Hematopoietic multipotent progenitor cell (in vitro differentiated cells): ENCODE measurements at regions not wholly inside any gene's neighbourhood (a gene's known extent, or its start where the extent isn't known, plus 50 kb on each side); places are given as distances from the start of the nearest gene placed in this dataset.

Source experiments
- DNase-seq, 3 donors: peaks; one replicate each; pipeline ENCODE4 v3.0.0-alpha.2; 2011 to 2015; ENCODE audit warnings: low read depth in 2 of 3, low spot score in 2 of 3

GRCh38 chr7:22627136-22627535 is 99.9 kb upstream of the IL6 start:
- no peak for DNase-seq

GRCh38 chr7:22625251-22625650 is 101.7 kb upstream of the IL6 start:
- DNase-seq = no peak

- no peak for DNase-seq
These were observed 102.2 kb upstream of the IL6 start for GRCh38 chr7:22624781-22625180.

- DNase-seq = no peak
These were observed 104.7 kb upstream of the IL6 start for GRCh38 chr7:22622116-22622785.

GRCh38 chr7:22618528-22618927 is 108.5 kb upstream of the IL6 start:
- no peak for DNase-seq

- no peak for DNase-seq
These were observed 109.8 kb upstream of the IL6 start for GRCh38 chr7:22617166-22617565.

- DNase-seq = no peak
These were observed 113.5 kb upstream of the IL6 start for GRCh38 chr7:22613496-22613895.

GRCh38 chr7:22612776-22613175 is 112.8 kb upstream of the STEAP1B start:
- DNase-seq = no peak

GRCh38 chr7:22611758-22612079 is 111.7 kb upstream of the STEAP1B start:
- no peak for DNase-seq

- no peak for DNase-seq
These were observed 111.2 kb upstream of the STEAP1B start for GRCh38 chr7:22610951-22611757.

- no peak for DNase-seq
These were observed 110.3 kb upstream of the STEAP1B start for GRCh38 chr7:22610263-22610662.

GRCh38 chr7:22607180-22607579 is 107.2 kb upstream of the STEAP1B start:
- DNase-seq = no peak

- DNase-seq = no peak
These were observed 104.3 kb upstream of the STEAP1B start for GRCh38 chr7:22604246-22604645.

- no peak for DNase-seq
These were observed 102.0 kb upstream of the STEAP1B start for GRCh38 chr7:22601812-22602565.

GRCh38 chr7:22601408-22601807 is 101.4 kb upstream of the STEAP1B start:
- DNase-seq = no peak

GRCh38 chr7:22601003-22601402 is 101.0 kb upstream of the STEAP1B start:
- no peak for DNase-seq

- DNase-seq = no peak
These were observed 98.4 kb upstream of the STEAP1B start for GRCh38 chr7:22598318-22598920.

GRCh38 chr7:22597844-22598243 is 97.9 kb upstream of the STEAP1B start:
- DNase-seq = no peak

- DNase-seq = no peak
These were observed 96.9 kb upstream of the STEAP1B start for GRCh38 chr7:22596763-22597400.

GRCh38 chr7:22594020-22594419 is 94.0 kb upstream of the STEAP1B start:
- no peak for DNase-seq

- no peak for DNase-seq
These were observed 91.3 kb upstream of the STEAP1B start for GRCh38 chr7:22591271-22591670.
